ENCODE measurements at regions not wholly inside any gene's neighbourhood (a gene's known extent, or its start where the extent isn't known, plus 50 kb on each side); places are given as distances from the start of the nearest gene placed in this dataset.

DNA sequence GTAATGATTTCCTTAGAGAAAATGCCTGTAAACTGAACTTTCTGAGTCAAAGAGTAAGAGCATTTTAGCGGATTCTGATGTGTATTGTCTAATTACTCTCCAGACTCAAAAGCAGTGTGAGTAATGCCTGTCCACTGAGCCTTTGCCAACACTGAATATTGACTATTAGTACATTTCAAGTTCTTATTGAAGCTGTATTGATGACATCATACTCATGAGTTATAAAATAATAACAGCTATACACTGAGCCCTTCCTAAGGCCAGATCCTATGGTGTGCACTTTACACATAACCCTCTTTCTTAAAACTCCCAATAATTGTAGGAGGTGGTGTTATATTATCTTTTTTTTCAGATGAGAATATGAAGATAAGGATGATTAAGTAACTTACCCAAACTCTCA is 152.8 kb upstream of the TRPC7 start:
- Mint-ChIP-seq H3K4me1 (ENCODE audit: unreplicated experiment) (no peaks in the 10 kb centered on the region), H3K27ac (ENCODE audit: unreplicated experiment) (no peak overlapping the region), H3K9me3 (ENCODE audit: unreplicated experiment) (no peaks in the 10 kb centered on the region), H3K36me3 (ENCODE audit: low read depth, unreplicated experiment) (no peaks in the 10 kb centered on the region), H3K4me3 (ENCODE audit: unreplicated experiment) (no peak overlapping the region), H3K27me3 (ENCODE audit: unreplicated experiment) (peaks cover 2% of the 10 kb centered on the region)
- DNase-seq (ENCODE audit: low spot score): no peak
- TF ChIP-seq, protein P1, sequence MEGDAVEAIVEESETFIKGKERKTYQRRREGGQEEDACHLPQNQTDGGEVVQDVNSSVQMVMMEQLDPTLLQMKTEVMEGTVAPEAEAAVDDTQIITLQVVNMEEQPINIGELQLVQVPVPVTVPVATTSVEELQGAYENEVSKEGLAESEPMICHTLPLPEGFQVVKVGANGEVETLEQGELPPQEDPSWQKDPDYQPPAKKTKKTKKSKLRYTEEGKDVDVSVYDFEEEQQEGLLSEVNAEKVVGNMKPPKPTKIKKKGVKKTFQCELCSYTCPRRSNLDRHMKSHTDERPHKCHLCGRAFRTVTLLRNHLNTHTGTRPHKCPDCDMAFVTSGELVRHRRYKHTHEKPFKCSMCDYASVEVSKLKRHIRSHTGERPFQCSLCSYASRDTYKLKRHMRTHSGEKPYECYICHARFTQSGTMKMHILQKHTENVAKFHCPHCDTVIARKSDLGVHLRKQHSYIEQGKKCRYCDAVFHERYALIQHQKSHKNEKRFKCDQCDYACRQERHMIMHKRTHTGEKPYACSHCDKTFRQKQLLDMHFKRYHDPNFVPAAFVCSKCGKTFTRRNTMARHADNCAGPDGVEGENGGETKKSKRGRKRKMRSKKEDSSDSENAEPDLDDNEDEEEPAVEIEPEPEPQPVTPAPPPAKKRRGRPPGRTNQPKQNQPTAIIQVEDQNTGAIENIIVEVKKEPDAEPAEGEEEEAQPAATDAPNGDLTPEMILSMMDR (IDR thresholded peaks at IDR 0.05; ENCODE audit: unreplicated experiment): no peak

DNA sequence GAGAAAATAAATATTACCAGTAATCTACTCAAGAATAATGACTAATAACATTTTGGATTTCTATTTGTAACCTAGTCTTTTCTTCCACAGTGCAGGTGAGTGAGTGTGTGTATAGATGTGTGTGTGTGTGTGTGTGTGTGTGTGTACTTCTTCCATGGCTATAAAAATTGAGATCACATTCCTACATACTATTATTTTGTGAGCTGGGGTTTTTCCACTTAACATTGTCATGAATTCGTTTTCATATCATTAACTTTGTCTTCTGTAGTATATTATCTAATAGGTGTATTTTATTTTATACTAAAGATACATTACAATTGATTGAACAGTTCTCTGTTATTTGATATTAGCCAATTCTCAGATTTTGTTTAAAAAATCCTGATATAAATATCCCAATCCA is 152.4 kb upstream of the TRPC7 start:
- no peak overlapping the region for H3K27ac Mint-ChIP-seq (ENCODE audit: unreplicated experiment)
- no peaks in the 10 kb centered on the region for H3K4me1 Mint-ChIP-seq (ENCODE audit: unreplicated experiment)
- no peaks in the 10 kb centered on the region for H3K36me3 Mint-ChIP-seq (ENCODE audit: low read depth, unreplicated experiment)
- TF ChIP-seq, protein P1 (IDR thresholded peaks at IDR 0.05; ENCODE audit: unreplicated experiment): no peak
- no peak overlapping the region for H3K4me3 Mint-ChIP-seq (ENCODE audit: unreplicated experiment)
- no peaks in the 10 kb centered on the region for H3K9me3 Mint-ChIP-seq (ENCODE audit: unreplicated experiment)
- H3K27me3 Mint-ChIP-seq (ENCODE audit: unreplicated experiment): peaks cover 2% of the 10 kb centered on the region
- DNase-seq (ENCODE audit: low spot score): no peak

DNA sequence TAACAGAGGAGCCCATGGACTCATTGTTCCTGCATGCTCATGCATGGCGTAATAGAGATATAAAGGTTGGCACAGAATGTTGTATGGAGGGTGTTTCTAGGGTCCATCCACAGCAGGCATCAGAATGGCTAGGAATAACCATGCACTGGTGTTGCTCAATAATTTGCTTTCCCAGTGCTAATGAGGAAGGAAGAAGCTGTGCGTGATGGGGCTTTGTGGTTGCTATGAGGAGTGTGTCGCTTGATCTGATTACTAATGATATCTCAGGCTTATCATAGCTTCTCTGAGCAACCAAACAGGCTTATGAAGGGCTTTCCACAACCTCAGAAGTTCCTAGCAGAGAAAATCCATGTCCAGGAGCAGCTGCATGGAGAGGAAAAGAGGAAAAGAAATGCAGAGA is 151.3 kb upstream of the TRPC7 start:
- H3K27me3 Mint-ChIP-seq (ENCODE audit: unreplicated experiment): peaks cover 2% of the 10 kb centered on the region
- TF ChIP-seq, protein P1 (IDR thresholded peaks at IDR 0.05; ENCODE audit: unreplicated experiment): no peak
- no peak overlapping the region for H3K27ac Mint-ChIP-seq (ENCODE audit: unreplicated experiment)
- H3K9me3 Mint-ChIP-seq (ENCODE audit: unreplicated experiment): no peaks in the 10 kb centered on the region
- H3K36me3 Mint-ChIP-seq (ENCODE audit: low read depth, unreplicated experiment): no peaks in the 10 kb centered on the region
- no peaks in the 10 kb centered on the region for H3K4me1 Mint-ChIP-seq (ENCODE audit: unreplicated experiment)
- H3K4me3 Mint-ChIP-seq (ENCODE audit: unreplicated experiment): no peak overlapping the region
- DNase-seq (ENCODE audit: low spot score): no peak

DNA sequence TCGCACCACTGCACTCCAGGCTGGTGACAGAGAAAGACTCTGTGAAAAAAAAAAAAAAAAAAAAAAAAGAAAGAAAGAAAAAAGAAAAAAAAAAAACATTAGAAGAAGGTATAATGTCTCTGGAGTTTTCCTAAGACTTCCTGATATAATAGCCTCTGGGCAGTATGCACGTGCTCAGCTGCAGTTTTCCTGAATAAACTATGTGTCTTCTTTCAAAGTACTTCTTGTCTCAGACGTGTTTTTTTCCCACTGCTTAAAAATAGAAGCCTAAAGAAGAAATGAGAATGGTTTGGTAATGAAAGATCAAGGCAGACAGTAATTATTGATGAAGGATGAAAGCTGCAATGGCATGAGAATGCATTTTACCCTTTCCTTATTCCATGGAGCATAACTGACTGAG is 148.1 kb upstream of the TRPC7 start:
- TF ChIP-seq, protein P1 (IDR thresholded peaks at IDR 0.05; ENCODE audit: unreplicated experiment): no peak
- no peak for DNase-seq (ENCODE audit: low spot score)
- peaks cover 2% of the 10 kb centered on the region for H3K27me3 Mint-ChIP-seq (ENCODE audit: unreplicated experiment)
- H3K36me3 Mint-ChIP-seq (ENCODE audit: low read depth, unreplicated experiment): no peaks in the 10 kb centered on the region
- no peak overlapping the region for H3K27ac Mint-ChIP-seq (ENCODE audit: unreplicated experiment)
- no peaks in the 10 kb centered on the region for H3K9me3 Mint-ChIP-seq (ENCODE audit: unreplicated experiment)
- H3K4me1 Mint-ChIP-seq (ENCODE audit: unreplicated experiment): no peaks in the 10 kb centered on the region
- no peak overlapping the region for H3K4me3 Mint-ChIP-seq (ENCODE audit: unreplicated experiment)

DNA sequence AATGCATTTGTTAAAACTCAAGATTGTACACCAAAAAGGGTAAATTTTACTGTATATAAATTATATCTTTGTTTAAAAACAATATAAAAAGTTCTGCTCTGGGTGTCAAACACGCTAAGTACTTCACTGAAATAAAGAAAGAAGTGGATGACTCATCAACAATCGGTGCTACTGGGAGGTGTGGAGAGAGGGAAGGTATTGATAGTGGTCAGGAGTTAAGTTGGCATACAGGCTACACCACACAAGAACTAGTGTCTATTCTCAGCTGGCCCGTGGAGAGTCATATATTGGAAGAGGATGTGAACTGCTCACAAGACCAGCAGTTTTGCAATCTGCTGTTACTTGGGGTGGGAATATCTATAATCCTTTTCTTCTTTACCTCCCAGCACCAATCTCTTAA is 145.7 kb upstream of the TRPC7 start:
- Mint-ChIP-seq H3K9me3 (ENCODE audit: unreplicated experiment) (no peaks in the 10 kb centered on the region), H3K27me3 (ENCODE audit: unreplicated experiment) (no peaks in the 10 kb centered on the region), H3K36me3 (ENCODE audit: low read depth, unreplicated experiment) (no peaks in the 10 kb centered on the region), H3K4me1 (ENCODE audit: unreplicated experiment) (no peaks in the 10 kb centered on the region), H3K4me3 (ENCODE audit: unreplicated experiment) (no peak overlapping the region), H3K27ac (ENCODE audit: unreplicated experiment) (no peak overlapping the region)
- TF ChIP-seq, protein P1 (IDR thresholded peaks at IDR 0.05; ENCODE audit: unreplicated experiment): no peak
- no peak for DNase-seq (ENCODE audit: low spot score)
